MM.1S (cell line): ENCODE measurements at regions not wholly inside any gene's neighbourhood (a gene's known extent, or its start where the extent isn't known, plus 50 kb on each side); places are given as distances from the start of the nearest gene placed in this dataset.

Experiments
- CTCF ChIP-seq: fragments of 300-600 bp; sonication (generic); IDR thresholded peaks from 2 replicates; pipeline ENCODE4 v1.5.1; 2016; ENCODE audit warnings: antibody characterized with exemption, low read length, mixed read lengths
- EZH2 ChIP-seq: fragments of 300-600 bp; sonication (generic); optimal IDR thresholded peaks from 2 replicates; pipeline ENCODE3; 2017; ENCODE audit warnings: low read depth, mild to moderate bottlenecking, antibody characterized with exemption, low read length, mixed read lengths
- EZH2phosphoT487 ChIP-seq: fragments of 300-600 bp; sonication (generic); IDR thresholded peaks from 2 replicates; pipeline ENCODE4 v1.6.1; 2018; ENCODE audit warnings: antibody characterized with exemption, low read length

- no peak for TF ChIP-seq CTCF
- TF ChIP-seq EZH2 = no peak
- TF ChIP-seq EZH2phosphoT487 = no peak
Measured at GRCh38 chr15:26421065-26421464, 351.8 kb downstream of the GABRB3 start.
